ENCODE measurements at regions not wholly inside any gene's neighbourhood (a gene's known extent, or its start where the extent isn't known, plus 50 kb on each side); places are given as distances from the start of the nearest gene placed in this dataset.

- TF ChIP-seq CTCF (IDR thresholded peaks at IDR 0.05 in 4 of 5, conservative IDR thresholded peaks at IDR 0.05 in 1 of 5) = no peak
- TF ChIP-seq POLR2A (IDR thresholded peaks at IDR 0.05) = no peak
These were observed 68.1 kb downstream of the BMP2 start for GRCh38 chr20:6835609-6836008.
